A673 (cell line): ENCODE measurements at regions not wholly inside any gene's neighbourhood (a gene's known extent, or its start where the extent isn't known, plus 50 kb on each side); places are given as distances from the start of the nearest gene placed in this dataset.
A peak's percentile ranks its signal among the peaks of the same experiment; 100 is the strongest.

Source experiments
- BruUV-seq: library from RNA; stranded (reverse); fragments of 400-500 nt; replicated peaks from 2 replicates; lab custom pipeline; 2021; lab: Mats Ljungman, UMichigan
- CTCF ChIA-PET: fragments of 300-600 bp; sonication (Branson Sonifier 250); formaldehyde crosslinking; loops from one replicate; lab custom pipeline; 2022; ENCODE audit warnings: antibody characterized with exemption; lab: Charles Lee
- POLR2A ChIA-PET: fragments of 300-600 bp; sonication (Branson Sonifier 250); formaldehyde crosslinking; loops from one replicate; lab custom pipeline; 2022; ENCODE audit warnings: antibody characterized with exemption; ENCODE audit not compliant: low non-redundant PET; lab: Charles Lee
- DNase-seq: peaks from one replicate; pipeline ENCODE4 v3.0.0-alpha.2; 2015; ENCODE audit warnings: low spot score
- H3K27ac ChIP-seq: fragments of 200-600 bp; sonication (generic); 2 replicates; pipeline ENCODE4 v1.5.1; 2016; ENCODE audit warnings: mixed run types, low read depth, mild to moderate bottlenecking, mixed read lengths, antibody characterized with exemption, low read length; ENCODE audit not compliant: poor library complexity, severe bottlenecking
- H3K27me3 ChIP-seq: fragments of 200-600 bp; sonication (generic); replicated peaks from 2 replicates; pipeline ENCODE4 v1.6.1; 2017; ENCODE audit warnings: mixed run types, low read depth, mild to moderate bottlenecking, mixed read lengths, antibody characterized with exemption, low read length; ENCODE audit not compliant: insufficient read depth, poor library complexity
- H3K36me3 ChIP-seq: fragments of 200-600 bp; sonication (generic); 2 replicates; pipeline ENCODE4 v1.6.1; 2016; ENCODE audit warnings: mixed run types, mild to moderate bottlenecking, mixed read lengths, antibody characterized with exemption, low read length; ENCODE audit not compliant: insufficient read depth, poor library complexity, severe bottlenecking
- H3K4me1 ChIP-seq: fragments of 200-600 bp; sonication (generic); 2 replicates; pipeline ENCODE4 v1.6.1; 2017; ENCODE audit warnings: mixed run types, mild to moderate bottlenecking, mixed read lengths, antibody characterized with exemption, low read length; ENCODE audit not compliant: insufficient read depth, poor library complexity, severe bottlenecking
- H3K4me3 ChIP-seq: fragments of 200-600 bp; sonication (generic); 2 replicates; pipeline ENCODE4 v1.5.1; 2016; ENCODE audit warnings: low read depth, mixed run types, mild to moderate bottlenecking, mixed read lengths, low read length; ENCODE audit not compliant: poor library complexity, severe bottlenecking
- H3K9me3 ChIP-seq: fragments of 200-600 bp; sonication (generic); 2 replicates; pipeline ENCODE4 v1.6.1; 2016; ENCODE audit warnings: mixed run types, low read depth, mild to moderate bottlenecking, mixed read lengths, antibody characterized with exemption, low read length; ENCODE audit not compliant: poor library complexity, severe bottlenecking
- EZH2 ChIP-seq: fragments of 200-600 bp; sonication (generic); IDR thresholded peaks from 2 replicates; pipeline ENCODE4 v1.6.1; 2017; ENCODE audit warnings: borderline replicate concordance, low read depth, mild to moderate bottlenecking, mixed read lengths, antibody characterized with exemption, low read length; ENCODE audit not compliant: poor library complexity, severe bottlenecking
- intact Hi-C: fragments of 100-400 bp; cut with micrococcal nuclease; formaldehyde crosslinking; loops from one replicate; pipeline ENCODE4 v1.10.0; 2022; ENCODE audit not compliant: unreplicated experiment
- TF ChIP-seq, protein P1 (sequence below): fragments of 300-800, 200-600 bp; sonication (generic); conservative IDR thresholded peaks from 2 replicates; pipeline ENCODE4 v1.5.1; 2017; ENCODE audit warnings: low read depth, mild to moderate bottlenecking, antibody characterized with exemption, low read length, moderate library complexity, mixed read lengths

DNA sequence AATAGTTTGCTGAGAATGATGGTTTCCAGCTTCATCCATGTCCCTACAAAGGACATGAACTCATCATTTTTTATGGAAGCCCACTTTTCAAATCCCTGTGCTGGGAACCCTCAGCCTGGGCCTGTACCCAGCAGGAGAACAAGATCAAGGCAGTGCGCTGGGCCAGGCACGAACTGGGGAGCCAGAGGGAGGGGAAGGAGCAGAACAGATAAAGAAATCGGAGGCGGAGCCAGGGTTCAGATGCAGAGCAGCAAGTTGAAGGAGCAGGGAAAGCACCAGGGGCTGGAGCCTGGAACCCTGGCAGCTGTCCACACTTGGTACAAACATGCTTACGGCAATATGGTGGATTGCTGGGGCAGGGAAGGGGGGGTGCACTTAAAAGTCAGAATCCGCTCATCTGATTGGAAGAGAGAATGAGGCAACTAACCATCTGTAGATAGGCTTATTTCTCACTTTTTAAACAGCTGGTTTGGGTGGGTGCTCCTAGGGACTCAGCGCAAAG lies 107.5 kb downstream of the NOG start:
- POLR2A ChIA-PET: no interaction called here

DNA sequence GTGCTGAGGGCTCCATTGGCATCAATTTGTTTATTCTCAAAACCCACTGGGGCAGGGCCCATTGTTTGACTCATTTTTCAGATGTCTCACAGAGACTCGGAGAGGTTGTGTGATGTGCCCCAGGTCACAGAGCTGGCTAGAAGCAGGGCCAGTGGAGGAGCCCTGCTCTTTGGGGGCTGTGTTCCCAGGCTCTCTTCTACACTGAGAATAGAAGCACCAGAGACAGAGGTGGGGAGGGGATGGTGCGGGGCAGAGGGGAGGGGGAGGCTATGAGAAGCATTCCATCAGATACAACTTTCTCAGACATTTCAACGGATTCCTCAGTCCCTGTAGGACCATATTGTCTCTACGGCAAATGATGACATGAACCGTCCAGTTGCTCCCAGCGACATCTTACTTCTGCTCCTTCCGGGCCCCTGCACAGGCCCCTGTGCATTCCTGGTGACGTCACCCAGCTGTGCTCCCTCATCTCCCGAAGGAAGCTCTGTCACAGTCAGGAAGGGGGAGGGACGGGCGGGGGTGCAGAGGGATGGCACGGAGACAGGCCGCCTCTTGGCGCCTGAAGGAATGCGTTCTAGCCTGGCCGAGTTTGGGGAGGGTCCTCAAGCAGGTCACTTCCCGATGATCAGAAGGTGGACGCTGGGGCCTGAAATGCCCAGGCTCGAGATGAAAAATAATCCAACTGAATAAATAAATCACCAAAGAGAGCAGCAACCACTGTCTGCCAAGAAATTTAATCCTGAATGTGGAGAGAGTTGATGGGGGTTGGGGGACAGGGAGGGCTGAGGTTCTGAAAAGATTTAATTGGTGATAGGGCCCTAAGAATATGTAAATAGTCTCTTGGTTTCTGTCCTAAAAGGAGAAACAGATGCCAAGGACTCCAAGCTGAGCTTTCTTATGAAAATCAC lies 114.1 kb downstream of the NOG start:
- Histone ChIP-seq H3K4me1 (peaks cover 8% of the 10 kb centered on the region), H3K36me3 (no peaks in the 10 kb centered on the region), H3K27me3 (no peaks in the 10 kb centered on the region), H3K4me3 (no peak overlapping the region), H3K9me3 (no peaks in the 10 kb centered on the region), H3K27ac (no peak overlapping the region)
- no TSS peak for BruUV-seq
- DNase-seq: peak; percentile 18
- TF ChIP-seq EZH2: no peak
- TF ChIP-seq, protein P1, sequence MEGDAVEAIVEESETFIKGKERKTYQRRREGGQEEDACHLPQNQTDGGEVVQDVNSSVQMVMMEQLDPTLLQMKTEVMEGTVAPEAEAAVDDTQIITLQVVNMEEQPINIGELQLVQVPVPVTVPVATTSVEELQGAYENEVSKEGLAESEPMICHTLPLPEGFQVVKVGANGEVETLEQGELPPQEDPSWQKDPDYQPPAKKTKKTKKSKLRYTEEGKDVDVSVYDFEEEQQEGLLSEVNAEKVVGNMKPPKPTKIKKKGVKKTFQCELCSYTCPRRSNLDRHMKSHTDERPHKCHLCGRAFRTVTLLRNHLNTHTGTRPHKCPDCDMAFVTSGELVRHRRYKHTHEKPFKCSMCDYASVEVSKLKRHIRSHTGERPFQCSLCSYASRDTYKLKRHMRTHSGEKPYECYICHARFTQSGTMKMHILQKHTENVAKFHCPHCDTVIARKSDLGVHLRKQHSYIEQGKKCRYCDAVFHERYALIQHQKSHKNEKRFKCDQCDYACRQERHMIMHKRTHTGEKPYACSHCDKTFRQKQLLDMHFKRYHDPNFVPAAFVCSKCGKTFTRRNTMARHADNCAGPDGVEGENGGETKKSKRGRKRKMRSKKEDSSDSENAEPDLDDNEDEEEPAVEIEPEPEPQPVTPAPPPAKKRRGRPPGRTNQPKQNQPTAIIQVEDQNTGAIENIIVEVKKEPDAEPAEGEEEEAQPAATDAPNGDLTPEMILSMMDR: no peak
- ChIA-PET CTCF (no interaction called here), POLR2A (no interaction called here)
- intact Hi-C loops: no loop called here

More for the DNA sequence above, 107.5 kb downstream of the NOG start:
- no peak for DNase-seq
- Histone ChIP-seq H3K27ac (no peak overlapping the region), H3K36me3 (no peaks in the 10 kb centered on the region), H3K27me3 (no peaks in the 10 kb centered on the region), H3K4me1 (no peaks in the 10 kb centered on the region), H3K4me3 (no peak overlapping the region), H3K9me3 (no peaks in the 10 kb centered on the region)
- intact Hi-C loops: no loop called here
- TF ChIP-seq EZH2: no peak
- TF ChIP-seq, protein P1: no peak
- CTCF ChIA-PET: no interaction called here
- BruUV-seq: no TSS peak

DNA sequence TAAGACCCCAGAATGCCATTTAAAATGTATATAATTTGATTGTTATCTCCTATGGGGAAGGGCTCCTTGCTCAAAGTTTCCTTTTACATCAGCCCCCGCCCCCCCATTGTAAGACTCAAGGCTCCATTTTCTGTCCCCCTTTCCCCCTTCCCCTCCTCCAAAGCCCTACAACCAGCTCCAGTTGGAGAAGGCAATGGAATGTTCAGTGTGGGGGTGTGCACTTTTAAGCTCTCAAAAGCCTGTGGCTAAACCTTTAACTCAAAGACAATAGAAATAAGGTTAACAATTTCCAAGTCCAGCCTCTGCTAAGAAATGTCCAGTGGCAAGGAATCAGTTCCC lies 114.7 kb downstream of the NOG start:
- POLR2A ChIA-PET: no interaction called here
- TF ChIP-seq, protein P1: no peak
- TF ChIP-seq EZH2: no peak
- Histone ChIP-seq H3K27ac (no peak overlapping the region), H3K36me3 (no peaks in the 10 kb centered on the region), H3K9me3 (no peaks in the 10 kb centered on the region), H3K4me3 (no peak overlapping the region), H3K4me1 (peaks cover 8% of the 10 kb centered on the region), H3K27me3 (no peaks in the 10 kb centered on the region)
- intact Hi-C loops: no loop called here
- DNase-seq: no peak
- no TSS peak for BruUV-seq
- CTCF ChIA-PET: no interaction called here
